Panc1 (cell line): ENCODE measurements at regions not wholly inside any gene's neighbourhood (a gene's known extent, or its start where the extent isn't known, plus 50 kb on each side); places are given as distances from the start of the nearest gene placed in this dataset.

ENCODE experiments used
- ATAC-seq: fragments of 200-7000 bp; cut with Tn5 transposase; 2 replicates; pipeline ENCODE4 v1.9.1; 2020; ENCODE audit warnings: mild to moderate bottlenecking, moderate library complexity
- BruUV-seq: library from RNA; stranded (reverse); fragments of 400-500 nt; replicated peaks from 2 replicates; lab custom pipeline; 2021; lab: Mats Ljungman, UMichigan
- CTCF ChIA-PET: fragments of 300-600 bp; sonication (Branson Sonifier 250); formaldehyde crosslinking; loops from one replicate; lab custom pipeline; 2022; ENCODE audit warnings: antibody characterized with exemption; lab: Charles Lee
- POLR2A ChIA-PET: fragments of 300-600 bp; sonication (Branson Sonifier 250); formaldehyde crosslinking; loops from one replicate; lab custom pipeline; 2022; ENCODE audit warnings: antibody characterized with exemption; lab: Charles Lee
- DNase-seq: peaks from one replicate; pipeline ENCODE4 v3.0.0-alpha.2; 2010; ENCODE audit warnings: low read depth, low spot score
- H3K27ac ChIP-seq: 2 replicates; pipeline ENCODE4 v1.5.1; 2011; ENCODE audit warnings: mild to moderate bottlenecking, low read length, inconsistent platforms
- H3K27me3 ChIP-seq: fragments of 200-500 bp; sonication (Bioruptor generic); 2 replicates; pipeline ENCODE4 v1.6.0; 2014; ENCODE audit warnings: low read length, inconsistent platforms; ENCODE audit not compliant: control insufficient read depth, insufficient read depth
- H3K36me3 ChIP-seq: fragments of 200-500 bp; sonication (Bioruptor generic); 2 replicates; pipeline ENCODE4 v1.5.1; 2014; ENCODE audit warnings: inconsistent platforms, mild to moderate bottlenecking, low read length, moderate library complexity; ENCODE audit not compliant: control insufficient read depth, insufficient read depth
- H3K4me1 ChIP-seq: 2 replicates; pipeline ENCODE4 v1.5.1; 2011; ENCODE audit warnings: inconsistent platforms, mild to moderate bottlenecking, low read length, moderate library complexity; ENCODE audit not compliant: control insufficient read depth, insufficient read depth
- H3K4me3 ChIP-seq, 2 experiments: 2 replicates each; pipeline ENCODE4 v1.5.1; 2011 to 2012; ENCODE audit warnings: low read depth in 2 of 2, low read length in 2 of 2, mild to moderate bottlenecking in 2 of 2, inconsistent platforms in 1 of 2, moderate library complexity in 1 of 2
- H3K9me3 ChIP-seq: fragments of 200-500 bp; sonication (Bioruptor generic); 2 replicates; pipeline ENCODE4 v1.5.1; 2014; ENCODE audit warnings: low read depth, mild to moderate bottlenecking, inconsistent platforms, low read length, moderate library complexity; ENCODE audit not compliant: control insufficient read depth, insufficient read depth
- POLR2AphosphoS5 ChIP-seq: IDR thresholded peaks from 2 replicates; pipeline ENCODE4 v1.6.1; 2012; ENCODE audit warnings: mild to moderate bottlenecking, low read depth, low read length, moderate library complexity
- SIN3A ChIP-seq: IDR thresholded peaks from 2 replicates; pipeline ENCODE4 v1.6.1; 2012; ENCODE audit warnings: low read depth, mild to moderate bottlenecking, low read length, moderate library complexity, borderline replicate concordance; ENCODE audit not compliant: insufficient read depth
- TCF7L2 ChIP-seq: IDR thresholded peaks from 2 replicates; pipeline ENCODE4 v1.6.1; 2011; ENCODE audit warnings: mild to moderate bottlenecking, low read depth, low read length, inconsistent platforms
- in situ Hi-C: cut with HindIII; loops from 2 replicates; pipeline ENCODE4 v1.10.0; 2016; ENCODE audit warnings: low sequenced_read_pairs, low pct_unique_long_range_greater_than_20kb
- intact Hi-C: fragments of 100-400 bp; cut with micrococcal nuclease; formaldehyde crosslinking; loops from one replicate; pipeline ENCODE4 v1.10.0; 2022; ENCODE audit not compliant: unreplicated experiment
- TF ChIP-seq, protein P1 (sequence below), 2 experiments: IDR thresholded peaks; 2 replicates each; pipeline ENCODE4 v1.6.1; 2011 to 2012; ENCODE audit warnings: low read depth in 2 of 2, control low read depth in 1 of 2, low read length in 1 of 2, mild to moderate bottlenecking in 1 of 2, moderate library complexity in 1 of 2; ENCODE audit not compliant: insufficient read depth in 1 of 2
- TF ChIP-seq, protein P2 (sequence below): fragments of 450-650 bp; IDR thresholded peaks from 2 replicates; pipeline ENCODE4 v1.5.1; 2017; ENCODE audit warnings: mild to moderate bottlenecking

DNA sequence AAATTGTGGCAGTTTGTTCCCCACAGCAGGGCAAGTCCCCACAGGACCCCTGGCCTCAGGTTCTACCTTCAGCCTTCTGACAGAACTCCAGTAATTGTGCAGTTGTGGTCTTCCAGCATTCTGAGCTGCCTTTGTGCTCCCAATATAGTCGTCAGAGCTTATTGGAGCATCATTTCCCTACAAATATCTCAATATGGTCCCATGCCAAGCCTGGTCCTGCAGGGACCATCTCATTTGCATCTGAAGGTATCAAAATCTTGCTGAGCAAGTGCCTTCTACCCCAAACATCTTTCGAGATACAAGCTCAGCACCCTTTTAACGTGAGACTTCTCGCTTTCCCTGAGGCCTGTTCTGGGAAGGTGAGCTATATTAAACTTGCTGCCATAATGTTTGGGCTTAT, 333.9 kb upstream of the CDH11 start:
- no peak for DNase-seq
- Histone ChIP-seq H3K9me3 (no peaks in the 10 kb centered on the region), H3K4me3 (no peak overlapping the region), H3K27me3 (no peaks in the 10 kb centered on the region), H3K36me3 (no peaks in the 10 kb centered on the region), H3K4me1 (no peaks in the 10 kb centered on the region), H3K27ac (no peak overlapping the region)
- no TSS peak for BruUV-seq
- ChIA-PET POLR2A (no interaction called here), CTCF (no interaction called here)
- no peak for ATAC-seq
- TF ChIP-seq, protein P1, sequence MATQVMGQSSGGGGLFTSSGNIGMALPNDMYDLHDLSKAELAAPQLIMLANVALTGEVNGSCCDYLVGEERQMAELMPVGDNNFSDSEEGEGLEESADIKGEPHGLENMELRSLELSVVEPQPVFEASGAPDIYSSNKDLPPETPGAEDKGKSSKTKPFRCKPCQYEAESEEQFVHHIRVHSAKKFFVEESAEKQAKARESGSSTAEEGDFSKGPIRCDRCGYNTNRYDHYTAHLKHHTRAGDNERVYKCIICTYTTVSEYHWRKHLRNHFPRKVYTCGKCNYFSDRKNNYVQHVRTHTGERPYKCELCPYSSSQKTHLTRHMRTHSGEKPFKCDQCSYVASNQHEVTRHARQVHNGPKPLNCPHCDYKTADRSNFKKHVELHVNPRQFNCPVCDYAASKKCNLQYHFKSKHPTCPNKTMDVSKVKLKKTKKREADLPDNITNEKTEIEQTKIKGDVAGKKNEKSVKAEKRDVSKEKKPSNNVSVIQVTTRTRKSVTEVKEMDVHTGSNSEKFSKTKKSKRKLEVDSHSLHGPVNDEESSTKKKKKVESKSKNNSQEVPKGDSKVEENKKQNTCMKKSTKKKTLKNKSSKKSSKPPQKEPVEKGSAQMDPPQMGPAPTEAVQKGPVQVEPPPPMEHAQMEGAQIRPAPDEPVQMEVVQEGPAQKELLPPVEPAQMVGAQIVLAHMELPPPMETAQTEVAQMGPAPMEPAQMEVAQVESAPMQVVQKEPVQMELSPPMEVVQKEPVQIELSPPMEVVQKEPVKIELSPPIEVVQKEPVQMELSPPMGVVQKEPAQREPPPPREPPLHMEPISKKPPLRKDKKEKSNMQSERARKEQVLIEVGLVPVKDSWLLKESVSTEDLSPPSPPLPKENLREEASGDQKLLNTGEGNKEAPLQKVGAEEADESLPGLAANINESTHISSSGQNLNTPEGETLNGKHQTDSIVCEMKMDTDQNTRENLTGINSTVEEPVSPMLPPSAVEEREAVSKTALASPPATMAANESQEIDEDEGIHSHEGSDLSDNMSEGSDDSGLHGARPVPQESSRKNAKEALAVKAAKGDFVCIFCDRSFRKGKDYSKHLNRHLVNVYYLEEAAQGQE (IDR thresholded peaks at IDR 0.05; ENCODE audit: insufficient read depth in 1 of 2, low read depth in 2 of 2, low read length in 1 of 2), result no peak
- TF ChIP-seq, protein P2, sequence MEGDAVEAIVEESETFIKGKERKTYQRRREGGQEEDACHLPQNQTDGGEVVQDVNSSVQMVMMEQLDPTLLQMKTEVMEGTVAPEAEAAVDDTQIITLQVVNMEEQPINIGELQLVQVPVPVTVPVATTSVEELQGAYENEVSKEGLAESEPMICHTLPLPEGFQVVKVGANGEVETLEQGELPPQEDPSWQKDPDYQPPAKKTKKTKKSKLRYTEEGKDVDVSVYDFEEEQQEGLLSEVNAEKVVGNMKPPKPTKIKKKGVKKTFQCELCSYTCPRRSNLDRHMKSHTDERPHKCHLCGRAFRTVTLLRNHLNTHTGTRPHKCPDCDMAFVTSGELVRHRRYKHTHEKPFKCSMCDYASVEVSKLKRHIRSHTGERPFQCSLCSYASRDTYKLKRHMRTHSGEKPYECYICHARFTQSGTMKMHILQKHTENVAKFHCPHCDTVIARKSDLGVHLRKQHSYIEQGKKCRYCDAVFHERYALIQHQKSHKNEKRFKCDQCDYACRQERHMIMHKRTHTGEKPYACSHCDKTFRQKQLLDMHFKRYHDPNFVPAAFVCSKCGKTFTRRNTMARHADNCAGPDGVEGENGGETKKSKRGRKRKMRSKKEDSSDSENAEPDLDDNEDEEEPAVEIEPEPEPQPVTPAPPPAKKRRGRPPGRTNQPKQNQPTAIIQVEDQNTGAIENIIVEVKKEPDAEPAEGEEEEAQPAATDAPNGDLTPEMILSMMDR, result no peak
- TF ChIP-seq SIN3A, result no peak
- no peak for TF ChIP-seq TCF7L2
- no peak for TF ChIP-seq POLR2AphosphoS5
- in situ Hi-C loops, result no loop called here
- intact Hi-C loops, result no loop called here

DNA sequence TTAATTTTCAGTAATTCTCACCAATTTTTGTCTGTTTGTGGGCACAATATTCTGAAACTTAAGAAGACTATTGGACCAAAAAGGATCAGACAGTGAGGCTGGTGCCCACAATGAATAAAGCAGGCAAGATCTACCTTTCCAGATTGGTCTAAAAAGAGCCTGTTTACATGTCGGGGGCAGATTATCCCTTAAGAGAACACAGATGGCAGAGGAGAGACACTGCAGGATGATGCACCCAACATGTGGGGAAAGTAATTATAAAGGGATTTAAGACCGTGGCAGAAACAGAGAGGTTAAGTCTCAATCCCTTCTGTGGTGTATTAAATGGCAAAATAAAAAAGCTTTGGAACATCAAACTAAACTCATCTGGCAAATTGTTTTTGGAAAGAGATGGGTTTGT, 331.8 kb upstream of the CDH11 start:
- Histone ChIP-seq H3K4me1 (no peaks in the 10 kb centered on the region), H3K27ac (no peak overlapping the region), H3K36me3 (no peaks in the 10 kb centered on the region), H3K4me3 (no peak overlapping the region), H3K9me3 (no peaks in the 10 kb centered on the region), H3K27me3 (no peaks in the 10 kb centered on the region)
- in situ Hi-C loops (no loop called here), intact Hi-C loops (no loop called here)
- DNase-seq (no peak), ATAC-seq (no peak)
- TF ChIP-seq, protein P1 (IDR thresholded peaks at IDR 0.05; ENCODE audit: insufficient read depth in 1 of 2, low read depth in 2 of 2, low read length in 1 of 2), result no peak
- TF ChIP-seq POLR2AphosphoS5, result no peak
- no peak for TF ChIP-seq TCF7L2
- no peak for TF ChIP-seq SIN3A
- TF ChIP-seq, protein P2, result no peak
- CTCF ChIA-PET, result no interaction called here
- POLR2A ChIA-PET, result no interaction called here
- BruUV-seq, result no TSS peak
